Uterus (tissue), 2 donors: ENCODE measurements at regions not wholly inside any gene's neighbourhood (a gene's known extent, or its start where the extent isn't known, plus 50 kb on each side); places are given as distances from the start of the nearest gene placed in this dataset.

Experiments
- CTCF ChIP-seq, 4 experiments: fragments of 200-600 bp in 2 of 4; fragments of 450-650 bp in 2 of 4; sonication (generic) in 2 of 4; IDR thresholded peaks; one replicate each; pipeline ENCODE4 v1.5.1; 2016 to 2019; ENCODE audit warnings: antibody characterized with exemption in 4 of 4, mild to moderate bottlenecking in 2 of 4, moderate library complexity in 1 of 4
- POLR2A ChIP-seq, 2 donors: fragments of 450-650 bp; IDR thresholded peaks; one replicate each; pipeline ENCODE4 v1.6.1; 2016; ENCODE audit warnings: antibody characterized with exemption in 2 of 2, mild to moderate bottlenecking in 1 of 2, moderate library complexity in 1 of 2

- no peak for TF ChIP-seq POLR2A (IDR thresholded peaks at IDR 0.05)
- TF ChIP-seq CTCF (IDR thresholded peaks at IDR 0.05): no peak
Observed at GRCh38 chr17:33487187-33487879, 194.2 kb upstream of the ASIC2 start.
